PFSK-1 (cell line): ENCODE measurements at regions not wholly inside any gene's neighbourhood (a gene's known extent, or its start where the extent isn't known, plus 50 kb on each side); places are given as distances from the start of the nearest gene placed in this dataset.

Source experiments
- POLR2AphosphoS5 ChIP-seq: IDR thresholded peaks from 2 replicates; pipeline ENCODE4 v1.6.1; 2012; ENCODE audit warnings: low read depth, mild to moderate bottlenecking, control low read depth, low read length, moderate library complexity
- REST ChIP-seq, 2 experiments: IDR thresholded peaks; 2 replicates each; pipeline versions ENCODE4 v1.6.1 to v1.8.0; 2011 to 2012; ENCODE audit warnings: low read depth in 2 of 2, low read length in 2 of 2, control low read depth in 1 of 2, inconsistent platforms in 1 of 2, mild to moderate bottlenecking in 1 of 2, moderate library complexity in 1 of 2; ENCODE audit not compliant: insufficient read depth in 1 of 2
- SIN3A ChIP-seq: IDR thresholded peaks from 2 replicates; pipeline ENCODE4 v1.6.1; 2012; ENCODE audit warnings: mild to moderate bottlenecking, low read length, moderate library complexity, borderline replicate concordance; ENCODE audit not compliant: insufficient read depth
- TAF1 ChIP-seq: IDR thresholded peaks from 2 replicates; pipeline ENCODE4 v1.6.1; 2012; ENCODE audit warnings: low read length, control low read depth, borderline replicate concordance; ENCODE audit not compliant: insufficient read depth

GRCh38 chr5:89133975-89134374 lies 251.0 kb upstream of the MEF2C start:
- no peak for TF ChIP-seq REST (IDR thresholded peaks at IDR 0.05; ENCODE audit: insufficient read depth in 1 of 2, low read depth in 2 of 2, low read length in 2 of 2)
- TF ChIP-seq POLR2AphosphoS5, result no peak
- TF ChIP-seq SIN3A, result no peak
- TF ChIP-seq TAF1, result no peak
